B cell (primary cell): ENCODE measurements at regions not wholly inside any gene's neighbourhood (a gene's known extent, or its start where the extent isn't known, plus 50 kb on each side); places are given as distances from the start of the nearest gene placed in this dataset.

Experiments
- CTCF ChIP-seq: fragments of 200-600 bp; IDR thresholded peaks from one replicate; pipeline ENCODE4 v1.8.0; 2022; ENCODE audit warnings: antibody characterized with exemption, mild to moderate bottlenecking
- EZH2 ChIP-seq: IDR thresholded peaks from 2 replicates; pipeline ENCODE4 v1.6.1; 2012; ENCODE audit warnings: borderline replicate concordance, low read depth, mild to moderate bottlenecking, moderate library complexity, low read length; ENCODE audit not compliant: insufficient read depth, poor library complexity, severe bottlenecking

GRCh38 chr1:157367870-157368269 is 184.4 kb downstream of the FCRL5 start:
- TF ChIP-seq CTCF (no peak), EZH2 (no peak)
